Putamen (tissue), 1 donor: ENCODE measurements at regions not wholly inside any gene's neighbourhood (a gene's known extent, or its start where the extent isn't known, plus 50 kb on each side); places are given as distances from the start of the nearest gene placed in this dataset.
"Not testable (repeated sequence)": the region's sequence is repeated elsewhere in the genome, so short reads cannot be mapped to it uniquely, and the experiment has no call there.

Experiments
- DNase-seq: peaks from one replicate; pipeline ENCODE4 v3.0.0-alpha.2; 2016; ENCODE audit warnings: low spot score

GRCh38 chrX:115402299-115402698, 112.8 kb downstream of the LUZP4 start:
- no peak for DNase-seq

- DNase-seq: no peak
Measured at GRCh38 chrX:115408771-115409400, 119.4 kb downstream of the LUZP4 start.

- no peak for DNase-seq
Measured at GRCh38 chrX:115409551-115409950, 120.0 kb downstream of the LUZP4 start.

- DNase-seq: no peak
Measured at GRCh38 chrX:115410731-115411428, 121.4 kb downstream of the LUZP4 start.

GRCh38 chrX:115413246-115413878, 123.8 kb downstream of the LUZP4 start:
- no peak for DNase-seq

GRCh38 chrX:115419069-115419468, 129.6 kb downstream of the LUZP4 start:
- DNase-seq: no peak

GRCh38 chrX:115423086-115423485, 133.6 kb downstream of the LUZP4 start:
- no peak for DNase-seq

GRCh38 chrX:115425359-115425758, 135.6 kb upstream of the PLS3 start:
- no peak for DNase-seq

GRCh38 chrX:115427861-115428410, 133.0 kb upstream of the PLS3 start:
- DNase-seq: no peak

- DNase-seq: not testable (repeated sequence)
Measured at GRCh38 chrX:115434834-115435233, 126.1 kb upstream of the PLS3 start.

GRCh38 chrX:115437841-115438595, 123.0 kb upstream of the PLS3 start:
- no peak for DNase-seq

GRCh38 chrX:115448146-115448545, 112.8 kb upstream of the PLS3 start:
- no peak for DNase-seq

GRCh38 chrX:115449742-115450141, 111.2 kb upstream of the PLS3 start:
- DNase-seq: no peak

- DNase-seq: no peak
Measured at GRCh38 chrX:115452251-115452650, 108.7 kb upstream of the PLS3 start.

GRCh38 chrX:115459883-115460880, 100.8 kb upstream of the PLS3 start:
- DNase-seq: no peak

GRCh38 chrX:115462406-115462805, 98.6 kb upstream of the PLS3 start:
- no peak for DNase-seq

GRCh38 chrX:115467961-115468360, 93.0 kb upstream of the PLS3 start:
- no peak for DNase-seq

- no peak for DNase-seq
Measured at GRCh38 chrX:115472131-115472530, 88.8 kb upstream of the PLS3 start.

GRCh38 chrX:115486510-115486909, 74.5 kb upstream of the PLS3 start:
- DNase-seq: no peak

GRCh38 chrX:115487608-115488007, 73.4 kb upstream of the PLS3 start:
- DNase-seq: no peak

GRCh38 chrX:115490814-115491213, 70.2 kb upstream of the PLS3 start:
- DNase-seq: no peak
